A673 (cell line): ENCODE measurements at regions not wholly inside any gene's neighbourhood (a gene's known extent, or its start where the extent isn't known, plus 50 kb on each side); places are given as distances from the start of the nearest gene placed in this dataset.

Experiments
- EZH2 ChIP-seq: fragments of 200-600 bp; sonication (generic); IDR thresholded peaks from 2 replicates; pipeline ENCODE4 v1.6.1; 2017; ENCODE audit warnings: borderline replicate concordance, low read depth, mild to moderate bottlenecking, mixed read lengths, antibody characterized with exemption, low read length; ENCODE audit not compliant: poor library complexity, severe bottlenecking
- TF ChIP-seq, protein P1 (sequence below): fragments of 300-800, 200-600 bp; sonication (generic); conservative IDR thresholded peaks from 2 replicates; pipeline ENCODE4 v1.5.1; 2017; ENCODE audit warnings: low read depth, mild to moderate bottlenecking, antibody characterized with exemption, low read length, moderate library complexity, mixed read lengths

DNA sequence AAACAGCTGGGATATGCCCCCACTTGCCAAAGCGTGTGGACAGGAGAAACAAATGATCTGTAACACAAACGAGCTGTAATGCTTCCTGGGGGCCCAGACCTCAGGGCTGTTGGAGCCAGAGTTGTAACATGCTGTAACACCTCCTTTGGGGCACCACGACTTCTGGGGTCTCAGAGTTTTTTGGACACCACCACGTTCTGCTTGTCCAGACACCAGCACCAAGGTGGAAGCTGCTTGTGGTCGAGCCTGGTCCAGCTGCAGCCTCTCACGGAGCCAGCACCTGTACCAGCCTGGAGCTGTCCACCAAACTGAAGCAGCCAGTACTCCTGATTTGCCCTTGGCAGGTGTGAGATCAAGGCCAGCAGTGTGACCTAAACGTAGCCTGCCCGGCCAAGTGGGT lies 879.4 kb downstream of the SLC6A15 start:
- TF ChIP-seq, protein P1, sequence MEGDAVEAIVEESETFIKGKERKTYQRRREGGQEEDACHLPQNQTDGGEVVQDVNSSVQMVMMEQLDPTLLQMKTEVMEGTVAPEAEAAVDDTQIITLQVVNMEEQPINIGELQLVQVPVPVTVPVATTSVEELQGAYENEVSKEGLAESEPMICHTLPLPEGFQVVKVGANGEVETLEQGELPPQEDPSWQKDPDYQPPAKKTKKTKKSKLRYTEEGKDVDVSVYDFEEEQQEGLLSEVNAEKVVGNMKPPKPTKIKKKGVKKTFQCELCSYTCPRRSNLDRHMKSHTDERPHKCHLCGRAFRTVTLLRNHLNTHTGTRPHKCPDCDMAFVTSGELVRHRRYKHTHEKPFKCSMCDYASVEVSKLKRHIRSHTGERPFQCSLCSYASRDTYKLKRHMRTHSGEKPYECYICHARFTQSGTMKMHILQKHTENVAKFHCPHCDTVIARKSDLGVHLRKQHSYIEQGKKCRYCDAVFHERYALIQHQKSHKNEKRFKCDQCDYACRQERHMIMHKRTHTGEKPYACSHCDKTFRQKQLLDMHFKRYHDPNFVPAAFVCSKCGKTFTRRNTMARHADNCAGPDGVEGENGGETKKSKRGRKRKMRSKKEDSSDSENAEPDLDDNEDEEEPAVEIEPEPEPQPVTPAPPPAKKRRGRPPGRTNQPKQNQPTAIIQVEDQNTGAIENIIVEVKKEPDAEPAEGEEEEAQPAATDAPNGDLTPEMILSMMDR: no peak
- no peak for TF ChIP-seq EZH2
